H9 (cell line): ENCODE measurements at regions not wholly inside any gene's neighbourhood (a gene's known extent, or its start where the extent isn't known, plus 50 kb on each side); places are given as distances from the start of the nearest gene placed in this dataset.
"Not testable (repeated sequence)": the region's sequence is repeated elsewhere in the genome, so short reads cannot be mapped to it uniquely, and the experiment has no call there.

Source experiments
- DNase-seq: peaks from one replicate; pipeline ENCODE4 v3.0.0-alpha.2; 2017
- H2AFZ ChIP-seq: one replicate; pipeline ENCODE4 v1.6.1; 2013; ENCODE audit warnings: mild to moderate bottlenecking, low read length, control low read depth, moderate library complexity
- H2AK5ac ChIP-seq: 2 replicates; pipeline ENCODE4 v1.6.1; 2013; ENCODE audit warnings: low read length, control low read depth, mixed read lengths; ENCODE audit not compliant: insufficient read length
- H2BK120ac ChIP-seq: one replicate; pipeline ENCODE4 v1.6.1; 2013; ENCODE audit warnings: low read depth, mild to moderate bottlenecking, low read length, control low read depth, inconsistent platforms; ENCODE audit not compliant: poor library complexity, severe bottlenecking
- H2BK12ac ChIP-seq: 2 replicates; pipeline ENCODE4 v1.6.1; 2013; ENCODE audit warnings: low read length, control low read depth, mixed read lengths, low read depth; ENCODE audit not compliant: insufficient read length
- H2BK15ac ChIP-seq: 2 replicates; pipeline ENCODE4 v1.6.1; 2013; ENCODE audit warnings: low read depth, low read length, control low read depth
- H2BK20ac ChIP-seq: one replicate; pipeline ENCODE4 v1.6.1; 2013; ENCODE audit warnings: low read depth, mild to moderate bottlenecking, low read length, control low read depth, inconsistent platforms; ENCODE audit not compliant: poor library complexity, severe bottlenecking
- H2BK5ac ChIP-seq: 2 replicates; pipeline ENCODE4 v1.6.1; 2013; ENCODE audit warnings: low read length, control low read depth, mixed read lengths; ENCODE audit not compliant: insufficient read length
- H3K14ac ChIP-seq: 2 replicates; pipeline ENCODE4 v1.6.1; 2013; ENCODE audit warnings: low read length, control low read depth; ENCODE audit not compliant: insufficient read depth
- H3K18ac ChIP-seq: 2 replicates; pipeline ENCODE4 v1.6.1; 2013; ENCODE audit warnings: low read depth, mild to moderate bottlenecking, mixed read lengths, low read length, control low read depth; ENCODE audit not compliant: insufficient read length
- H3K23ac ChIP-seq: 2 replicates; pipeline ENCODE4 v1.6.1; 2013; ENCODE audit warnings: low read length, control low read depth, mixed read lengths, low read depth; ENCODE audit not compliant: insufficient read length
- H3K23me2 ChIP-seq: 2 replicates; pipeline ENCODE4 v1.6.1; 2013; ENCODE audit warnings: low read depth, mild to moderate bottlenecking, mixed read lengths, low read length, control low read depth; ENCODE audit not compliant: insufficient read length, poor library complexity, severe bottlenecking
- H3K27ac ChIP-seq: 2 replicates; pipeline ENCODE4 v1.5.1; 2013; ENCODE audit warnings: low read length, control low read depth, mixed read lengths, low read depth; ENCODE audit not compliant: insufficient read length
- H3K27me3 ChIP-seq: 2 replicates; pipeline ENCODE4 v1.6.1; 2013; ENCODE audit warnings: low read length, control low read depth, inconsistent platforms; ENCODE audit not compliant: insufficient read depth
- H3K4ac ChIP-seq: 2 replicates; pipeline ENCODE4 v1.6.1; 2013; ENCODE audit warnings: low read depth, mild to moderate bottlenecking, control low read depth, inconsistent platforms, low read length, moderate library complexity
- H3K4me1 ChIP-seq: 2 replicates; pipeline ENCODE4 v1.6.1; 2013; ENCODE audit warnings: low read length, control low read depth, inconsistent platforms; ENCODE audit not compliant: insufficient read depth
- H3K4me2 ChIP-seq: 2 replicates; pipeline ENCODE4 v1.6.1; 2013; ENCODE audit warnings: low read length, control low read depth, mixed read lengths; ENCODE audit not compliant: insufficient read length, insufficient read depth
- H3K56ac ChIP-seq: 2 replicates; pipeline ENCODE4 v1.6.1; 2013; ENCODE audit warnings: low read depth, mild to moderate bottlenecking, mixed read lengths, low read length, control low read depth; ENCODE audit not compliant: insufficient read length
- H3K79me1 ChIP-seq: 2 replicates; pipeline ENCODE4 v1.6.1; 2013; ENCODE audit warnings: low read depth, mild to moderate bottlenecking, moderate library complexity, low read length, control low read depth, inconsistent platforms; ENCODE audit not compliant: insufficient read depth, poor library complexity, severe bottlenecking
- H3K79me2 ChIP-seq: 2 replicates; pipeline ENCODE4 v1.6.1; 2013; ENCODE audit warnings: low read length, control low read depth, inconsistent platforms; ENCODE audit not compliant: insufficient read depth
- H3K9ac ChIP-seq: 2 replicates; pipeline ENCODE4 v1.6.1; 2013; ENCODE audit warnings: low read length, control low read depth, mixed read lengths; ENCODE audit not compliant: insufficient read length; ENCODE audit errors: extremely low read depth
- H3K9me3 ChIP-seq: one replicate; pipeline ENCODE4 v1.6.1; 2013; ENCODE audit warnings: low read depth, low read length, inconsistent platforms; ENCODE audit not compliant: control insufficient read depth
- H3T11ph ChIP-seq: one replicate; pipeline ENCODE4 v1.6.1; 2013; ENCODE audit warnings: mild to moderate bottlenecking, low read length, control low read depth, inconsistent platforms
- H4K20me1 ChIP-seq: one replicate; pipeline ENCODE4 v1.6.1; 2013; ENCODE audit not compliant: control insufficient read depth, insufficient read length, insufficient read depth
- H4K5ac ChIP-seq: 2 replicates; pipeline ENCODE4 v1.6.1; 2013; ENCODE audit warnings: low read depth, mild to moderate bottlenecking, mixed read lengths, low read length, control low read depth; ENCODE audit not compliant: insufficient read length
- H4K8ac ChIP-seq: replicated peaks from 2 replicates; pipeline ENCODE4 v1.6.1; 2013; ENCODE audit warnings: low read length, control low read depth, mixed read lengths, low read depth; ENCODE audit not compliant: insufficient read length
- H4K91ac ChIP-seq: 2 replicates; pipeline ENCODE4 v1.6.1; 2013; ENCODE audit warnings: low read depth, mild to moderate bottlenecking, moderate library complexity, mixed read lengths, low read length, control low read depth; ENCODE audit not compliant: insufficient read length
- H3K27ac Mint-ChIP-seq, 3 experiments: 2 replicates in 2 of 3; 3 replicates in 1 of 3; pipeline ENCODE4 v1.8.0; 2020 to 2021; ENCODE audit warnings: mixed read lengths in 3 of 3, mild to moderate bottlenecking in 1 of 3, moderate library complexity in 1 of 3
- H3K27me3 Mint-ChIP-seq: 2 replicates; pipeline ENCODE4 v1.8.0; 2021; ENCODE audit warnings: low read depth, mild to moderate bottlenecking, moderate library complexity, mixed read lengths
- H3K36me3 Mint-ChIP-seq, 3 experiments: 2 replicates in 2 of 3; 3 replicates in 1 of 3; pipeline ENCODE4 v1.8.0; 2020 to 2021; ENCODE audit warnings: low read depth in 3 of 3, mixed read lengths in 3 of 3; ENCODE audit not compliant: insufficient read depth in 1 of 3
- H3K4me1 Mint-ChIP-seq, 2 experiments: 2 replicates each; pipeline ENCODE4 v1.8.0; 2020; ENCODE audit warnings: mixed read lengths in 2 of 2
- H3K4me3 Mint-ChIP-seq, 2 experiments: 2 replicates in 1 of 2; 3 replicates in 1 of 2; pipeline ENCODE4 v1.8.0; 2020 to 2021; ENCODE audit warnings: mild to moderate bottlenecking in 2 of 2, mixed read lengths in 2 of 2, moderate library complexity in 1 of 2
- H3K9me3 Mint-ChIP-seq, 2 experiments: 2 replicates in 1 of 2; 3 replicates in 1 of 2; pipeline ENCODE4 v1.8.0; 2020; ENCODE audit warnings: mild to moderate bottlenecking in 2 of 2, mixed read lengths in 2 of 2, moderate library complexity in 1 of 2
- WGBS: extraction: QIAGEN DNeasy Blood & Tissue Kit; methylation state at CpG from one replicate; pipeline ENCODE4 v1.1.7; 2013; ENCODE audit warnings: missing lambda C conversion rate, low lambda C conversion rate, mixed read lengths; ENCODE audit not compliant: insufficient read length; ENCODE audit errors: extremely low coverage; 5-methylcytosine and 5-hydroxymethylcytosine counted together

DNA sequence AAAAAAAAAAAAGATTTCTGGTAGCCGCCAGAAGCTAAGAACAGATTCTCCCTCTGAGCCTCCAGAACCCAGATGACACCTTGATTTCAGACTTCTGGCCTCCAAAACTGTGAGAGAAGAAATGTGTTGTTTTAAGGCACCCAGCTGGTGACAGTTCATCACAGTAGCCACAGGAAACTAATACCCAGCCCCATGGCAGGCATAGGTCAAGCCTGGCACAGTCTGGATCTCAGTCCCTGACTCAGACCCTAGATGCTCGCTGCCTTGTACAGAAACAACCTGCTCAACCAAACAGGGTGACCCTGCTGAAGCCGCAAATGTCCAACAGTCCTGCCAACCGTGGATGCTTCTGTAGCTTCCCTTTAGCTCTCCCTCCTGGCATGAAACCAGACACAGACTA lies 61.8 kb upstream of the NUDT4B start:
- H3K14ac ChIP-seq, H2AK5ac ChIP-seq, H3K4me1 Mint-ChIP-seq, H3K23me2 ChIP-seq, H3K9me3 Mint-ChIP-seq, H2BK12ac ChIP-seq, H4K20me1 ChIP-seq, H4K5ac ChIP-seq, H3K79me1 ChIP-seq, H3K9me3 ChIP-seq, H3K79me2 ChIP-seq, DNase-seq, H3T11ph ChIP-seq, H3K23ac ChIP-seq, H2BK20ac ChIP-seq, H3K27me3 Mint-ChIP-seq, H3K9ac ChIP-seq, H2BK15ac ChIP-seq, H2BK120ac ChIP-seq, H4K91ac ChIP-seq, H2BK5ac ChIP-seq, H2AFZ ChIP-seq, H3K4ac ChIP-seq, H3K56ac ChIP-seq, H3K4me1 ChIP-seq, H3K4me2 ChIP-seq, H3K18ac ChIP-seq, H3K36me3 Mint-ChIP-seq, H3K27me3 ChIP-seq, H3K4me3 Mint-ChIP-seq, H3K27ac Mint-ChIP-seq, H4K8ac ChIP-seq, H3K27ac ChIP-seq: not testable (repeated sequence)
- no CpG with 5 or more reads among the region's 4 CpGs for WGBS

DNA sequence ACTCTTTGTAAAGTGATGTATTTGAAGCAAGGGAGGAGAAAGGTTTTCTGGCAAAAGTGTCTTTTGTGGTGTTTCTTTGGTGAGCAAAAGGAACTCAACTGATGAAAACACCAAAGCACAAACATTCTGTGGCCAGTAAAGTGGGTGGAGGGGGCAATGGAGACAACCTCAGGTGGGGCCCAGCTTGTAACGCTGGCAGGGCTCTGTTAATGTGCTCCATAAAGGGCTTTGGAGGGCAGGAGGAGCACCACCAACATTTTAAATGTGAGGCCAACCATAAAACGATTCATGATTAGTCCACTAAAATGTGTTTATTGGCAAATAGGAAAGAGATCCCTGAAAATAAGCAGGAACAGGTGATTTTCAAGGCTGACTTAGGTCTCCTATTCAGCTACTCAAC lies 61.2 kb upstream of the NUDT4B start:
- not testable (repeated sequence) for H4K5ac ChIP-seq, H3K4me3 Mint-ChIP-seq, H3K23ac ChIP-seq, H2BK120ac ChIP-seq, H3K27ac Mint-ChIP-seq, H4K91ac ChIP-seq, H3K4ac ChIP-seq, H2AK5ac ChIP-seq, H3T11ph ChIP-seq, H2BK20ac ChIP-seq, H3K79me2 ChIP-seq, H3K9me3 Mint-ChIP-seq, H3K27ac ChIP-seq, DNase-seq, H2BK12ac ChIP-seq, H3K79me1 ChIP-seq, H3K23me2 ChIP-seq, H3K14ac ChIP-seq, H3K27me3 Mint-ChIP-seq, H3K56ac ChIP-seq, H4K20me1 ChIP-seq, H3K4me1 Mint-ChIP-seq, H3K18ac ChIP-seq, H3K4me1 ChIP-seq, H2BK15ac ChIP-seq, H3K9me3 ChIP-seq, H3K4me2 ChIP-seq, H2BK5ac ChIP-seq, H4K8ac ChIP-seq, H3K27me3 ChIP-seq, H3K36me3 Mint-ChIP-seq, H3K9ac ChIP-seq, H2AFZ ChIP-seq
- WGBS, result no CpG with 5 or more reads among the region's 2 CpGs
